ENCODE measurements at regions not wholly inside any gene's neighbourhood (a gene's known extent, or its start where the extent isn't known, plus 50 kb on each side); places are given as distances from the start of the nearest gene placed in this dataset.

- dilution Hi-C loops (cut with MboI; ENCODE audit: extremely low pct_ligation_motif_present, low sequenced_read_pairs): no loop called here
- FAIRE-seq: no peak
- no peak overlapping the region for H3K9ac ChIP-seq (ENCODE audit: control insufficient read depth, extremely low read depth, insufficient read depth, low read length)
- H3K36me3 ChIP-seq (ENCODE audit: control insufficient read depth in 2 of 2, extremely low read depth in 1 of 2, insufficient read depth in 2 of 2, low read length in 2 of 2): no peaks in the 10 kb centered on the region
- no peaks in the 10 kb centered on the region for H4K20me1 ChIP-seq (ENCODE audit: control insufficient read depth, extremely low read depth, insufficient read depth, low read length)
- TF ChIP-seq EZH2 (IDR thresholded peaks at IDR 0.05; ENCODE audit: low read length) (no peak), CTCF (optimal IDR thresholded peaks at IDR 0.05 in 1 of 3, IDR thresholded peaks at IDR 0.05 in 1 of 3, conservative IDR thresholded peaks at IDR 0.05 in 1 of 3; ENCODE audit: extremely low read depth in 1 of 3, insufficient read depth in 2 of 3, low read length in 3 of 3) (no peak)
- H3K9me1 ChIP-seq (ENCODE audit: control insufficient read depth, extremely low read depth, insufficient read depth, low read length): no peaks in the 10 kb centered on the region
- no peaks in the 10 kb centered on the region for H3K79me2 ChIP-seq (ENCODE audit: control insufficient read depth, insufficient read depth, low read length)
- DNase-seq (ENCODE audit: low read depth, low spot score): no peak
- no peak overlapping the region for H3K4me3 ChIP-seq (ENCODE audit: control insufficient read depth in 2 of 3, extremely low read depth in 1 of 3, insufficient read depth in 2 of 3, low read depth in 1 of 3, low read length in 3 of 3)
- H3K27me3 ChIP-seq (ENCODE audit: control insufficient read depth, extremely low read depth, insufficient read depth, low read length): no peaks in the 10 kb centered on the region
- H3K4me1 ChIP-seq (ENCODE audit: control insufficient read depth, extremely low read depth, insufficient read depth, low read length): no peaks in the 10 kb centered on the region
- no peak overlapping the region for H2AFZ ChIP-seq (ENCODE audit: control insufficient read depth, low read length)
- no peak overlapping the region for H3K4me2 ChIP-seq (ENCODE audit: control insufficient read depth, extremely low read depth, insufficient read depth, low read depth, low read length)
- H3K27ac ChIP-seq (ENCODE audit: control insufficient read depth, insufficient read depth, low read length): no peak overlapping the region
- no peaks in the 10 kb centered on the region for H3K9me3 ChIP-seq (ENCODE audit: control insufficient read depth, low read depth, low read length)
Observed at GRCh38 chr6:156601152-156602065, 175.8 kb upstream of the ARID1B start.

GRCh38 chr6:156600678-156601077 lies 176.5 kb upstream of the ARID1B start:
- H3K79me2 ChIP-seq (ENCODE audit: control insufficient read depth, insufficient read depth, low read length): no peaks in the 10 kb centered on the region
- dilution Hi-C loops (cut with MboI; ENCODE audit: extremely low pct_ligation_motif_present, low sequenced_read_pairs): no loop called here
- H3K4me2 ChIP-seq (ENCODE audit: control insufficient read depth, extremely low read depth, insufficient read depth, low read depth, low read length): no peak overlapping the region
- H3K4me3 ChIP-seq (ENCODE audit: control insufficient read depth in 2 of 3, extremely low read depth in 1 of 3, insufficient read depth in 2 of 3, low read depth in 1 of 3, low read length in 3 of 3): no peak overlapping the region
- H2AFZ ChIP-seq (ENCODE audit: control insufficient read depth, low read length): no peak overlapping the region
- H4K20me1 ChIP-seq (ENCODE audit: control insufficient read depth, extremely low read depth, insufficient read depth, low read length): no peaks in the 10 kb centered on the region
- H3K27me3 ChIP-seq (ENCODE audit: control insufficient read depth, extremely low read depth, insufficient read depth, low read length): no peaks in the 10 kb centered on the region
- no peaks in the 10 kb centered on the region for H3K36me3 ChIP-seq (ENCODE audit: control insufficient read depth in 2 of 2, extremely low read depth in 1 of 2, insufficient read depth in 2 of 2, low read length in 2 of 2)
- H3K9me3 ChIP-seq (ENCODE audit: control insufficient read depth, low read depth, low read length): no peaks in the 10 kb centered on the region
- H3K27ac ChIP-seq (ENCODE audit: control insufficient read depth, insufficient read depth, low read length): no peak overlapping the region
- no peaks in the 10 kb centered on the region for H3K4me1 ChIP-seq (ENCODE audit: control insufficient read depth, extremely low read depth, insufficient read depth, low read length)
- DNase-seq (ENCODE audit: low read depth, low spot score) (no peak), FAIRE-seq (no peak)
- H3K9ac ChIP-seq (ENCODE audit: control insufficient read depth, extremely low read depth, insufficient read depth, low read length): no peak overlapping the region
- TF ChIP-seq CTCF (optimal IDR thresholded peaks at IDR 0.05 in 1 of 3, IDR thresholded peaks at IDR 0.05 in 1 of 3, conservative IDR thresholded peaks at IDR 0.05 in 1 of 3; ENCODE audit: extremely low read depth in 1 of 3, insufficient read depth in 2 of 3, low read length in 3 of 3) (no peak), EZH2 (IDR thresholded peaks at IDR 0.05; ENCODE audit: low read length) (no peak)
- no peaks in the 10 kb centered on the region for H3K9me1 ChIP-seq (ENCODE audit: control insufficient read depth, extremely low read depth, insufficient read depth, low read length)

Data from keratinocyte (primary cell).